ENCODE measurements at regions not wholly inside any gene's neighbourhood (a gene's known extent, or its start where the extent isn't known, plus 50 kb on each side); places are given as distances from the start of the nearest gene placed in this dataset.

- Histone ChIP-seq H3K4me1 (ENCODE audit: control insufficient read depth, insufficient read depth, low read depth, low read length) (no peaks in the 10 kb centered on the region), H3K27ac (ENCODE audit: low read length, poor library complexity, severe bottlenecking) (no peak overlapping the region), H3K9me3 (ENCODE audit: control insufficient read depth, low read length) (no peaks in the 10 kb centered on the region), H2BK12ac (ENCODE audit: low read length in 2 of 2) (no peak overlapping the region), H3K9ac (ENCODE audit: low read length) (no peak overlapping the region), H4K8ac (ENCODE audit: low read length) (no peak overlapping the region), H2AFZ (ENCODE audit: low read depth, low read length) (no peak overlapping the region), H2AK5ac (ENCODE audit: low read length, severe bottlenecking) (no peak overlapping the region), H3K4me3 (ENCODE audit: insufficient read depth in 1 of 2, low read depth in 1 of 2, low read length in 2 of 2) (no peak overlapping the region), H3K23ac (ENCODE audit: low read length in 2 of 2) (no peak overlapping the region), H3K14ac (ENCODE audit: low read length in 2 of 2) (no peak overlapping the region), H3K79me1 (replicated peaks; ENCODE audit: low read length, poor library complexity, severe bottlenecking) (no peaks in the 10 kb centered on the region), H3K36me3 (ENCODE audit: control insufficient read depth in 1 of 2, insufficient read depth in 2 of 2, low read depth in 1 of 2, low read length in 2 of 2) (no peaks in the 10 kb centered on the region), H3K4me2 (ENCODE audit: low read length, poor library complexity, severe bottlenecking) (no peak overlapping the region), H3K18ac (ENCODE audit: low read depth in 1 of 2, low read length in 2 of 2) (no peak overlapping the region), H3K4ac (ENCODE audit: low read depth in 1 of 2, low read length in 2 of 2) (no peak overlapping the region), H2BK5ac (ENCODE audit: low read depth, low read length, poor library complexity, severe bottlenecking) (no peak overlapping the region), H4K91ac (ENCODE audit: low read length) (no peak overlapping the region), H2BK15ac (ENCODE audit: low read depth, poor library complexity, severe bottlenecking) (no peak overlapping the region), H3K27me3 (ENCODE audit: control insufficient read depth in 1 of 2, insufficient read depth in 1 of 2, low read length in 2 of 2) (no peaks in the 10 kb centered on the region), H2BK120ac (ENCODE audit: low read depth, low read length) (no peak overlapping the region)
- no peak for DNase-seq
- WGBS, result no CpG with 5 or more reads among the region's 3 CpGs
Measured at GRCh38 chr1:98030976-98031375, 110.1 kb upstream of the DPYD start.

GRCh38 chr1:98030483-98030882 lies 109.6 kb upstream of the DPYD start:
- Histone ChIP-seq H3K79me1 (replicated peaks; ENCODE audit: low read length, poor library complexity, severe bottlenecking) (no peaks in the 10 kb centered on the region), H3K4me1 (ENCODE audit: control insufficient read depth, insufficient read depth, low read depth, low read length) (no peaks in the 10 kb centered on the region)

DNA sequence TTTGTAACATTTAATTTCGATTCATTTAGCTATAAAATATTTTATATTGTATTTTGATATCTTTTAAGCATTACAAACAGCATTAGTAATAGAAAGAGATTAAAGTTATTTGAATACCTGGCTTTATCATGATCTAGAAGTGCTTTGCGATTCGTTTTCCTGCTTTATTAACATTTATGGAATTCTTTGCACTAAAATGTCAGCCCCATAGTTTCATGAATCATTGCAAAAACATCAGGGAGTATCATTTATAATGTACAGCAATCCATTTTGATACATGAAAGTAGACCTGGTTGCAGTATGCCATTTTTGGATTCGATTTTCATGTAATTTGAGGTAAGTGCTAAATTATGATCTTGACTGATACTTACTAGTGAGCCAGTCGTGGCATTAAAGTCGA lies 108.0 kb upstream of the DPYD start:
- H2AK5ac ChIP-seq (ENCODE audit: low read length, severe bottlenecking), result no peak overlapping the region
- H3K18ac ChIP-seq (ENCODE audit: low read depth in 1 of 2, low read length in 2 of 2), result no peak overlapping the region
- H3K9ac ChIP-seq (ENCODE audit: low read length), result no peak overlapping the region
- H2BK5ac ChIP-seq (ENCODE audit: low read depth, low read length, poor library complexity, severe bottlenecking), result no peak overlapping the region
- H3K23ac ChIP-seq (ENCODE audit: low read length in 2 of 2), result no peak overlapping the region
- H3K27ac ChIP-seq (ENCODE audit: low read length, poor library complexity, severe bottlenecking), result no peak overlapping the region
- no peak overlapping the region for H2BK120ac ChIP-seq (ENCODE audit: low read depth, low read length)
- H3K4me2 ChIP-seq (ENCODE audit: low read length, poor library complexity, severe bottlenecking), result no peak overlapping the region
- no peaks in the 10 kb centered on the region for H3K9me3 ChIP-seq (ENCODE audit: control insufficient read depth, low read length)
- H3K4ac ChIP-seq (ENCODE audit: low read depth in 1 of 2, low read length in 2 of 2), result no peak overlapping the region
- no peak overlapping the region for H4K91ac ChIP-seq (ENCODE audit: low read length)
- H3K4me1 ChIP-seq (ENCODE audit: control insufficient read depth, insufficient read depth, low read depth, low read length), result no peaks in the 10 kb centered on the region
- H2BK15ac ChIP-seq (ENCODE audit: low read depth, poor library complexity, severe bottlenecking), result no peak overlapping the region
- DNase-seq, result no peak
- no peaks in the 10 kb centered on the region for H3K36me3 ChIP-seq (ENCODE audit: control insufficient read depth in 1 of 2, insufficient read depth in 2 of 2, low read depth in 1 of 2, low read length in 2 of 2)
- H3K79me1 ChIP-seq (replicated peaks; ENCODE audit: low read length, poor library complexity, severe bottlenecking), result no peaks in the 10 kb centered on the region
- WGBS, result 100% methylated on average over 2 of the region's 6 CpGs
- no peak overlapping the region for H4K8ac ChIP-seq (ENCODE audit: low read length)
- H2AFZ ChIP-seq (ENCODE audit: low read depth, low read length), result no peak overlapping the region
- H3K14ac ChIP-seq (ENCODE audit: low read length in 2 of 2), result no peak overlapping the region
- no peak overlapping the region for H2BK12ac ChIP-seq (ENCODE audit: low read length in 2 of 2)
- H3K27me3 ChIP-seq (ENCODE audit: control insufficient read depth in 1 of 2, insufficient read depth in 1 of 2, low read length in 2 of 2), result no peaks in the 10 kb centered on the region
- no peak overlapping the region for H3K4me3 ChIP-seq (ENCODE audit: insufficient read depth in 1 of 2, low read depth in 1 of 2, low read length in 2 of 2)

More at GRCh38 chr1:98030483-98030882, 109.6 kb upstream of the DPYD start:
- no peak overlapping the region for H2AFZ ChIP-seq (ENCODE audit: low read depth, low read length)
- H3K9ac ChIP-seq (ENCODE audit: low read length), result no peak overlapping the region
- H3K4me3 ChIP-seq (ENCODE audit: insufficient read depth in 1 of 2, low read depth in 1 of 2, low read length in 2 of 2), result no peak overlapping the region
- H2BK5ac ChIP-seq (ENCODE audit: low read depth, low read length, poor library complexity, severe bottlenecking), result no peak overlapping the region
- no peak overlapping the region for H4K8ac ChIP-seq (ENCODE audit: low read length)
- H2BK15ac ChIP-seq (ENCODE audit: low read depth, poor library complexity, severe bottlenecking), result no peak overlapping the region
- no peak overlapping the region for H3K4me2 ChIP-seq (ENCODE audit: low read length, poor library complexity, severe bottlenecking)
- H3K9me3 ChIP-seq (ENCODE audit: control insufficient read depth, low read length), result no peaks in the 10 kb centered on the region
- H3K23ac ChIP-seq (ENCODE audit: low read length in 2 of 2), result no peak overlapping the region
- no peak overlapping the region for H2BK120ac ChIP-seq (ENCODE audit: low read depth, low read length)
- H2AK5ac ChIP-seq (ENCODE audit: low read length, severe bottlenecking), result no peak overlapping the region
- H2BK12ac ChIP-seq (ENCODE audit: low read length in 2 of 2), result no peak overlapping the region
- no peak overlapping the region for H3K4ac ChIP-seq (ENCODE audit: low read depth in 1 of 2, low read length in 2 of 2)
- H3K27ac ChIP-seq (ENCODE audit: low read length, poor library complexity, severe bottlenecking), result no peak overlapping the region
- DNase-seq, result peak; percentile 18
- no peaks in the 10 kb centered on the region for H3K27me3 ChIP-seq (ENCODE audit: control insufficient read depth in 1 of 2, insufficient read depth in 1 of 2, low read length in 2 of 2)
- H3K18ac ChIP-seq (ENCODE audit: low read depth in 1 of 2, low read length in 2 of 2), result no peak overlapping the region
- no peak overlapping the region for H4K91ac ChIP-seq (ENCODE audit: low read length)
- H3K36me3 ChIP-seq (ENCODE audit: control insufficient read depth in 1 of 2, insufficient read depth in 2 of 2, low read depth in 1 of 2, low read length in 2 of 2), result no peaks in the 10 kb centered on the region
- H3K14ac ChIP-seq (ENCODE audit: low read length in 2 of 2), result no peak overlapping the region

DNA sequence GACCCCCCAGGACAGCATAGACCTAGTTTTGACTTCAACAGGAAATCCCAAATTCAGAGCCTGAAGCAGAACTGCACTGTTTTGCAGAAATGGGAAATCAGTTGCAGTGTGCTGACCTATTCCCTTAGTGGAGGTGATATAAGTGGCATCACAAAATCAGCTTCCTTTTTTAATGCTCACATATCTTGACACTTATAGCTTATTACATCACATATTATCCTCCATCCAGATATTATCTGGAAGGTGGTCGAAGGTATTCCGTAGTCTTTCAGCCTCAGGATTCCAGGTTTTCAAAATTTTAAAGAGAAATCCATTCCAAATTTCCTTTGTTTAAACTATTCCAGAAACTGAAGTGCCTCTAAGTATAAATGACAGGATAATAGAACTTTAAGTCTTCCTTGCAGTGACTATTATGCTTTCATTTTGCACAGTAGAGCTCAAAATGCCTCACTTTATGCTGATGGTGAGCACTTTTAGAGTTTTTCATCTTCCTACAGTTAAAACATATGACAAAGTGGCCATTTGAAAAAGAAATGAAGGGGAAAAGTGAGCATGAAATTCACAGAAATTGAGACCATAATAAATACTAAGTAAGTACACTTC lies 106.4 kb upstream of the DPYD start:
- no peak overlapping the region for H3K27ac ChIP-seq (ENCODE audit: low read length, poor library complexity, severe bottlenecking)
- H2AFZ ChIP-seq (ENCODE audit: low read depth, low read length), result no peak overlapping the region
- H3K23ac ChIP-seq (ENCODE audit: low read length in 2 of 2), result no peak overlapping the region
- no peak overlapping the region for H2BK12ac ChIP-seq (ENCODE audit: low read length in 2 of 2)
- no peak overlapping the region for H3K14ac ChIP-seq (ENCODE audit: low read length in 2 of 2)
- H3K4me1 ChIP-seq (ENCODE audit: control insufficient read depth, insufficient read depth, low read depth, low read length), result no peaks in the 10 kb centered on the region
- WGBS, result 93% methylated on average over 2 of the region's 2 CpGs
- H3K4ac ChIP-seq (ENCODE audit: low read depth in 1 of 2, low read length in 2 of 2), result no peak overlapping the region
- H2BK5ac ChIP-seq (ENCODE audit: low read depth, low read length, poor library complexity, severe bottlenecking), result no peak overlapping the region
- H3K4me2 ChIP-seq (ENCODE audit: low read length, poor library complexity, severe bottlenecking), result no peak overlapping the region
- H3K4me3 ChIP-seq (ENCODE audit: insufficient read depth in 1 of 2, low read depth in 1 of 2, low read length in 2 of 2), result no peak overlapping the region
- no peaks in the 10 kb centered on the region for H3K9me3 ChIP-seq (ENCODE audit: control insufficient read depth, low read length)
- H3K36me3 ChIP-seq (ENCODE audit: control insufficient read depth in 1 of 2, insufficient read depth in 2 of 2, low read depth in 1 of 2, low read length in 2 of 2), result no peaks in the 10 kb centered on the region
- no peaks in the 10 kb centered on the region for H3K79me1 ChIP-seq (replicated peaks; ENCODE audit: low read length, poor library complexity, severe bottlenecking)
- H4K91ac ChIP-seq (ENCODE audit: low read length), result no peak overlapping the region
- no peak overlapping the region for H2BK120ac ChIP-seq (ENCODE audit: low read depth, low read length)
- no peak overlapping the region for H2AK5ac ChIP-seq (ENCODE audit: low read length, severe bottlenecking)
- DNase-seq, result no peak
- no peaks in the 10 kb centered on the region for H3K27me3 ChIP-seq (ENCODE audit: control insufficient read depth in 1 of 2, insufficient read depth in 1 of 2, low read length in 2 of 2)
- H2BK15ac ChIP-seq (ENCODE audit: low read depth, poor library complexity, severe bottlenecking), result no peak overlapping the region
- H4K8ac ChIP-seq (ENCODE audit: low read length), result no peak overlapping the region
- no peak overlapping the region for H3K18ac ChIP-seq (ENCODE audit: low read depth in 1 of 2, low read length in 2 of 2)
- H3K9ac ChIP-seq (ENCODE audit: low read length), result no peak overlapping the region

All from mesenchymal stem cell (in vitro differentiated cells and primary cell).